ENCODE measurements at regions not wholly inside any gene's neighbourhood (a gene's known extent, or its start where the extent isn't known, plus 50 kb on each side); places are given as distances from the start of the nearest gene placed in this dataset.
"Not testable (repeated sequence)": the region's sequence is repeated elsewhere in the genome, so short reads cannot be mapped to it uniquely, and the experiment has no call there.

DNA sequence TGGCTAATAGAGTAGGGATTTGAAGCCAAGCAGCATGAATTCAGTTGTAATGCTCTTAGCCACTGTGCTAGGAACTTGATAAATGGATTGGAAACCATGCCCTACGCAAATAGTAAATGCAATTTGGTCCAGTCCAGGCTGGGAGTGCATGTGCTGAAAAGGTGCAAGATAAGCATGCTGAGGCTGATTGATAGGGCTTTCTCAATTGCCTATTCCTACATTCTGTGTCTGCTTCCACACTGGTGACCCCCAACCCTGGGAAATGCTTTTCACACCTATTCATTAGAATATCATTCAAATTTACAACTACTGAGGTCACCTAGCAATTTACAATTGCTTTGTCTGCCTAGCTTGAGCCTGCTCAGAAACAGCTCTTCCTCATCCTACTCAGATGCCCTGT, 84.7 kb upstream of the SLC25A36 start:
- DNase-seq: no peak
- no peak for ATAC-seq
- intact Hi-C loops (cut with DNase I): no loop called here

DNA sequence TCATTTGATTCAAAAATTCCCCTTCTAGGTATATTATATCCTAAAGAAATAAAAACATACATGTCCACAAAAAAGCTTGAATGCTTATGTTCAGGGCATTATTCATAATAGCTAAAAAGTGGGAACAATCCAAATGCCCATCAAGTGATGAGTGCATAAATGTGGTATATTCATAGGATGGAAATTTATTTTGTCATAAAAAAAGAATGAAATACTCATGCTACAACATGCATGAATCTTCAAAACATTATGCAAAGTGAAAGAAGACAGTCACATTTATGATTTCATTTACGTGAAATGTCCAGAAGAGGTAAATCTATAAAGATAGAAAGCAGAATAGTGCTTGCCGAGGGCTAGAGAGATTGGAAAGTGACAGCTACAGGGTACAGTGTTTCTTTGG, 83.6 kb upstream of the SLC25A36 start:
- intact Hi-C loops (cut with DNase I): no loop called here
- ATAC-seq (no peak), DNase-seq (no peak)

GRCh38 chr3:140859592-140860336, 81.9 kb upstream of the SLC25A36 start:
- intact Hi-C loops (cut with DNase I): no loop called here
- DNase-seq (no peak), ATAC-seq (no peak)

DNA sequence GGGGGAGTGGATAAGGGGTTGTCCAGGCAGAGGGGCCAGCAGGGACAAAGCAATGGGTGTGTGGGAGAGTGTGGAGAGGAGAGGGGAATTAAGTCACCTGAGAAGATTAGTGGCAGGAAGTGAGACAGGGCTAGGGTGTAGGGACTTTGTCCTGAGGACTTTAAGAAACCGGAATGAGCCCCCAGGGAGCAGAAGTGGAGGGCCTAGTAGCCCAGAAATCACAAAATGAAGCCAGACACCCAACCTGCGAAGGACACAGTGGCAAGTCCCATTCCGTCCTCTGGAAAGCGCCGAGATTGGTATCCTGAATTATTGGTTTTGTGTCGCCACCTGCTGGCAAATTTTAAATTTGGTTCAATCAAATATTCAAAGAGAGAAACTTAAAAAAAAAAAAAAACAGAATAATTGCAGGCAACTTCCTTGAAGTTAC, 78.0 kb upstream of the SLC25A36 start:
- ATAC-seq (peak; percentile 31 to 38), DNase-seq (peak; percentile 26)
- intact Hi-C loops (cut with DNase I): no loop called here

DNA sequence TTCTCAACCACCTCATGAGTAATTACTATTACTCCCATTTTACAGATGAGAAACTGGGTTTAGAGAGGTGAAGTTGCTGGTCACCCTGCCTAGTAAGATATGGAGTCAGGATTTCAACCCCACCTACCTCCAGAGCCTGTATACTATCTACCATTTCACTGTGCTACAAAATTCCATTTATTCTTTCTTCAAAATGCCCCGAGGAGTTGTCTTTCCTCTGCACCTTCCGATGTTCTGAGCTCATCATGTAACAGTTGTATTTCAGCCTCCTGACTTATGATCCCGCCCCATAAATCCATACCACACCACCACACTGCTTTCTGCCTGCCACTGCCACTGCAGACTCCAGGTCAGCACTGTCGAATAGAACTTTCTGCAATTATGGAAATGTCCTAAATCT, 71.3 kb upstream of the SLC25A36 start:
- ATAC-seq (no peak), DNase-seq (no peak)
- intact Hi-C loops (cut with DNase I): no loop called here

GRCh38 chr3:140871022-140871421, 70.6 kb upstream of the SLC25A36 start:
- intact Hi-C loops (cut with DNase I): no loop called here
- DNase-seq (no peak), ATAC-seq (no peak)

DNA sequence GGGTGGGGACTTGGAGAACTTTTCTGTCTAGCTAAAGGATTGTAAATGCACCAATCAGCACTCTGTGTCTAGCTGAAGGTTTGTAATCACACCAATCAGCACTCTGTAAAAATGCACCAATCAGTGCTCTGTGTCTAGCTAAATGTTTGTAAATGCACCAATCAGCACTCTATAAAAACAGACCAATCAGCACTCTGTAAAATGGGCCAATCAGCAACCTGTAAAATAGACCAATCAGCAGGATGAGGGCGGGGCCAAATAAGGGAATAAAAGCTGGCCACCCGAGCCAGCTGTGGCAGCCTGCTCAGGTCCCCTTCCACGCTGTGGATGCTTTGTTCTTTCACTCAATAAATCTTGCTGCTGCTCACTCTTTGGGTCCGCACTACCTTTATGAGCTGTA, 69.5 kb upstream of the SLC25A36 start:
- intact Hi-C loops (cut with DNase I); ATAC-seq; DNase-seq: not testable (repeated sequence)

DNA sequence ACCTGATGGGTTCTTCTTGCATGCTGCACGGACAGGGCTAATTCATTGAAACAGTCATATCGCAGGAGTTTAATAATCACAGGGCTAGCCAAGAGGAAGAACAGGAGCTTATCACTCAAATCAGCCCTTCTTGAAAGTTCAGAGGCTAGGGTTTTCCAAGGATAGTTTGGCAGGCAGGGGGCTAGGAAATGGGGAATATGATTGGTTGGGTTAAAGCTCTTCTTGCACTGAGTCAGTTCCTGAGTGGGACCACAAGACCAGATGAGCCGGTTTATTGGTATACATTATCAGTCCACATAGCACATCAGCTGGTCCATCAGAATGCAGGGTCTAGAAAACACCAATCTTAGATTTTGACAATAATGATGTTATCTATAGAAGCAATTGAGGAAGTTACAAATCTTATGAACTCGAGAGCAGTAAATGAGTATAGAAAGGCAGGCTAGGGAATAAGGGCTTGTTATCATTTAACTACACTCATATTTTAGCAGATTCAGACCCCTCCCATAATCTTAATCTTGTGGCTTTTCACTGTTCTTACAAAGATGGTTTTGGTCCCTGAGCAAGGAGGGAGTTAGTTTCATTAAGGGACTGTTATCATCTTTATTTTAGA, 58.1 kb upstream of the SLC25A36 start:
- intact Hi-C loops (cut with DNase I): no loop called here
- no peak for DNase-seq
- ATAC-seq: no peak

DNA sequence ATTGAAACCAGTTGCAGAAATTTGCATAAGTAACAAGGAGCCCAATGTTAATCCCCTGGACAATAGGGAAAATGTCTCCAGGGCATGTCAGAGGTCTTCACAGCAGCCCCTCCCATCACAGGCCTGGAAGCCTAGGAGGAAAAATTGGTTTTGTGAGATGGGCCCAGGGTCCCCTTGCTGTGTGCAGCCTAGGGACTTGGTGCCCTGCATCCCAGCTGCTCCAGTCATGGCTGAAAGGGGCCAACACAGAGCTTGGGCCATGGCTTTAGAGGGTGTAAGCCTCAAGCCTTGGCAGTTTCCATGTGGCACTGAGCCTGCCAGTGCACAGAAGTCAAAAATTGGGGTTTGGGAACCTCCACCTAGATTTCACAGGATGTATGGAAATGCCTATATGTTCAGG, 55.9 kb upstream of the SLC25A36 start:
- intact Hi-C loops (cut with DNase I); ATAC-seq; DNase-seq: not testable (repeated sequence)
